Prostate gland (tissue), 2 donors: ENCODE measurements at regions not wholly inside any gene's neighbourhood (a gene's known extent, or its start where the extent isn't known, plus 50 kb on each side); places are given as distances from the start of the nearest gene placed in this dataset.

Experiments used
- POLR2A ChIP-seq: fragments of 450-650 bp; IDR thresholded peaks from one replicate; pipeline ENCODE4 v1.6.1; 2016; ENCODE audit warnings: antibody characterized with exemption, mild to moderate bottlenecking
- TF ChIP-seq, protein P1 (sequence below), 4 experiments: fragments of 200-600 bp in 2 of 4; fragments of 450-650 bp in 2 of 4; sonication (generic) in 2 of 4; IDR thresholded peaks; 1 replicate in 3 of 4; 2 replicates in 1 of 4; pipeline ENCODE4 v1.5.1; 2016 to 2019; ENCODE audit warnings: antibody characterized with exemption in 4 of 4, mild to moderate bottlenecking in 2 of 4, moderate library complexity in 2 of 4

DNA sequence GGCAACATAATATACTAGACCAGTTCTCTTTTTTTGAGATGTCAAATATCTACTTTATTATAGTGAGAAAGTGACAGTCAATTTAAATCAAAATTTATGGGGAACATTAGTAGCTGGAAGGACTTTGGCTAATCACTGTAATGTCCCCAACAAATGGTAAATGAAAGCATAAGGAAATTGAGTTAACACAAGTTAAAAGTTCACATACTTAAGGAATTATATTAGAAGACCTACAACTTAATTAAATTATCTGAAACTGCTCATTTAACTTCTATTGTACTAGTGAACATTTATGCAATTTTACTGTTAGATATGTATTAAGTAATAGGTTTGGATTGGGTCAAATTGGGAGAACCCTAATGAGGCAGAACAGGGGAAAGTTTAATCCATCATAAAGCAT is 160.3 kb upstream of the TENM3 start:
- TF ChIP-seq, protein P1, sequence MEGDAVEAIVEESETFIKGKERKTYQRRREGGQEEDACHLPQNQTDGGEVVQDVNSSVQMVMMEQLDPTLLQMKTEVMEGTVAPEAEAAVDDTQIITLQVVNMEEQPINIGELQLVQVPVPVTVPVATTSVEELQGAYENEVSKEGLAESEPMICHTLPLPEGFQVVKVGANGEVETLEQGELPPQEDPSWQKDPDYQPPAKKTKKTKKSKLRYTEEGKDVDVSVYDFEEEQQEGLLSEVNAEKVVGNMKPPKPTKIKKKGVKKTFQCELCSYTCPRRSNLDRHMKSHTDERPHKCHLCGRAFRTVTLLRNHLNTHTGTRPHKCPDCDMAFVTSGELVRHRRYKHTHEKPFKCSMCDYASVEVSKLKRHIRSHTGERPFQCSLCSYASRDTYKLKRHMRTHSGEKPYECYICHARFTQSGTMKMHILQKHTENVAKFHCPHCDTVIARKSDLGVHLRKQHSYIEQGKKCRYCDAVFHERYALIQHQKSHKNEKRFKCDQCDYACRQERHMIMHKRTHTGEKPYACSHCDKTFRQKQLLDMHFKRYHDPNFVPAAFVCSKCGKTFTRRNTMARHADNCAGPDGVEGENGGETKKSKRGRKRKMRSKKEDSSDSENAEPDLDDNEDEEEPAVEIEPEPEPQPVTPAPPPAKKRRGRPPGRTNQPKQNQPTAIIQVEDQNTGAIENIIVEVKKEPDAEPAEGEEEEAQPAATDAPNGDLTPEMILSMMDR (IDR thresholded peaks at IDR 0.05) = no peak
- no peak for TF ChIP-seq POLR2A
